IMR-90 (cell line): ENCODE measurements at regions not wholly inside any gene's neighbourhood (a gene's known extent, or its start where the extent isn't known, plus 50 kb on each side); places are given as distances from the start of the nearest gene placed in this dataset.

Source experiments
- ATAC-seq: fragments of 200-7000 bp; cut with Tn5 transposase; 2 replicates; pipeline ENCODE4 v1.9.1; 2020; ENCODE audit warnings: low read depth, mild to moderate bottlenecking, moderate library complexity
- BruUV-seq: library from RNA; stranded (reverse); fragments of 400-500 nt; replicated peaks from 2 replicates; lab custom pipeline; 2021; lab: Mats Ljungman, UMichigan
- CTCF ChIA-PET: fragments of 300-600 bp; formaldehyde crosslinking; extraction: SDS; loops from one replicate; lab custom pipeline; 2021; ENCODE audit warnings: antibody characterized with exemption; lab: Yijun Ruan, JAX
- POLR2A ChIA-PET: fragments of 300-600 bp; sonication (Branson Sonifier 250); formaldehyde crosslinking; loops from one replicate; lab custom pipeline; 2022; ENCODE audit warnings: antibody characterized with exemption; ENCODE audit not compliant: unreplicated experiment; lab: Charles Lee
- DNase-seq: peaks from one replicate; pipeline ENCODE4 v3.0.0; 2013
- H2AFZ ChIP-seq: replicated peaks from 2 replicates; pipeline ENCODE3; 2013; ENCODE audit warnings: low read length, mild to moderate bottlenecking; ENCODE audit not compliant: poor library complexity
- H2AK5ac ChIP-seq: 2 replicates; pipeline ENCODE4 v1.6.1; 2013; ENCODE audit warnings: low read depth, low read length, inconsistent platforms
- H2AK9ac ChIP-seq: replicated peaks from 2 replicates; pipeline ENCODE3; 2013; ENCODE audit warnings: mild to moderate bottlenecking, low read depth, low read length, moderate library complexity; ENCODE audit not compliant: poor library complexity
- H2BK120ac ChIP-seq: 2 replicates; pipeline ENCODE4 v1.6.1; 2013; ENCODE audit warnings: low read depth, low read length, inconsistent platforms
- H2BK15ac ChIP-seq: 3 replicates; pipeline ENCODE4 v1.6.1; 2013; ENCODE audit warnings: low read depth, low read length, inconsistent platforms
- H2BK20ac ChIP-seq: 2 replicates; pipeline ENCODE4 v1.6.1; 2013; ENCODE audit warnings: low read depth, mild to moderate bottlenecking, inconsistent platforms, low read length, moderate library complexity
- H2BK5ac ChIP-seq: 2 replicates; pipeline ENCODE4 v1.6.1; 2013; ENCODE audit warnings: mild to moderate bottlenecking, low read depth, low read length, inconsistent platforms; ENCODE audit not compliant: poor library complexity, severe bottlenecking
- H3K14ac ChIP-seq: replicated peaks from 2 replicates; pipeline ENCODE4 v1.6.1; 2013; ENCODE audit warnings: low read depth, low read length, inconsistent platforms
- H3K18ac ChIP-seq: 2 replicates; pipeline ENCODE4 v1.6.1; 2013; ENCODE audit warnings: low read depth, low read length, control low read depth
- H3K23ac ChIP-seq: 2 replicates; pipeline ENCODE4 v1.6.1; 2013; ENCODE audit warnings: low read depth, low read length, inconsistent platforms
- H3K27ac ChIP-seq: 2 replicates; pipeline ENCODE4 v1.5.1; 2013; ENCODE audit warnings: mild to moderate bottlenecking, control low read depth, low read length; ENCODE audit not compliant: insufficient read depth
- H3K27me3 ChIP-seq: 2 replicates; pipeline ENCODE4 v1.6.1; 2013; ENCODE audit warnings: low read length; ENCODE audit not compliant: control insufficient read depth, insufficient read depth
- H3K36me3 ChIP-seq: 2 replicates; pipeline ENCODE4 v1.6.1; 2013; ENCODE audit warnings: low read length, mixed read lengths; ENCODE audit not compliant: control insufficient read depth, insufficient read depth
- H3K4ac ChIP-seq: 2 replicates; pipeline ENCODE4 v1.6.1; 2013; ENCODE audit warnings: low read depth, low read length, inconsistent platforms
- H3K4me1 ChIP-seq: 2 replicates; pipeline ENCODE4 v1.6.1; 2013; ENCODE audit warnings: low read length, mixed read lengths; ENCODE audit not compliant: control insufficient read depth, insufficient read depth
- H3K4me2 ChIP-seq: 2 replicates; pipeline ENCODE4 v1.6.1; 2013; ENCODE audit warnings: low read depth, mild to moderate bottlenecking, control low read depth, low read length, moderate library complexity
- H3K4me3 ChIP-seq: 2 replicates; pipeline ENCODE4 v1.5.1; 2013; ENCODE audit warnings: low read depth, mild to moderate bottlenecking, control low read depth, low read length, moderate library complexity; ENCODE audit not compliant: insufficient read depth
- H3K56ac ChIP-seq: 2 replicates; pipeline ENCODE4 v1.6.1; 2013; ENCODE audit warnings: low read length, inconsistent platforms; ENCODE audit not compliant: insufficient read depth; ENCODE audit errors: extremely low read depth
- H3K79me1 ChIP-seq, 2 experiments: 2 replicates each; pipeline ENCODE4 v1.6.1; 2013; ENCODE audit warnings: low read length in 2 of 2, inconsistent platforms in 1 of 2, low read depth in 1 of 2
- H3K9ac ChIP-seq: 2 replicates; pipeline ENCODE4 v1.6.1; 2013; ENCODE audit warnings: low read depth, low read length, control low read depth
- H3K9me1 ChIP-seq: 2 replicates; pipeline ENCODE4 v1.6.1; 2013; ENCODE audit warnings: low read length, inconsistent platforms; ENCODE audit not compliant: insufficient read depth
- H3K9me3 ChIP-seq: 2 replicates; pipeline ENCODE4 v1.6.1; 2013; ENCODE audit warnings: low read length; ENCODE audit not compliant: control insufficient read depth, insufficient read depth
- H4K20me1 ChIP-seq: 2 replicates; pipeline ENCODE4 v1.6.1; 2013; ENCODE audit warnings: low read length, inconsistent platforms; ENCODE audit not compliant: insufficient read depth
- H4K5ac ChIP-seq: 2 replicates; pipeline ENCODE4 v1.6.1; 2013; ENCODE audit warnings: mild to moderate bottlenecking, low read depth, low read length, control low read depth
- H4K8ac ChIP-seq, 2 experiments: 2 replicates each; pipeline ENCODE4 v1.6.1; 2013; ENCODE audit warnings: low read depth in 2 of 2, low read length in 2 of 2, control low read depth in 1 of 2, inconsistent platforms in 1 of 2
- H4K91ac ChIP-seq: 2 replicates; pipeline ENCODE4 v1.6.1; 2013; ENCODE audit warnings: low read depth, low read length, inconsistent platforms; ENCODE audit not compliant: insufficient read depth
- BHLHE40 ChIP-seq: fragments of 150-350 bp; IDR thresholded peaks from 2 replicates; pipeline ENCODE4 v1.6.1; 2016; ENCODE audit warnings: mild to moderate bottlenecking, low read depth, low read length
- CEBPB ChIP-seq: IDR thresholded peaks from 2 replicates; pipeline ENCODE4 v1.6.1; 2012; ENCODE audit warnings: low read depth, low read length, improper control_type of control experiment
- CHD1 ChIP-seq: IDR thresholded peaks from 2 replicates; pipeline ENCODE4 v1.6.1; 2012; ENCODE audit warnings: low read depth, low read length, improper control_type of control experiment
- CTCF ChIP-seq: conservative IDR thresholded peaks from 2 replicates; pipeline ENCODE4 v1.5.1; 2012; ENCODE audit warnings: mild to moderate bottlenecking, low read depth, low read length, improper control_type of control experiment
- ELK1 ChIP-seq: fragments of 150-350 bp; IDR thresholded peaks from 2 replicates; pipeline ENCODE4 v1.6.1; 2016; ENCODE audit warnings: low read depth, mild to moderate bottlenecking, low read length, moderate library complexity, borderline replicate concordance
- MXI1 ChIP-seq: IDR thresholded peaks from 2 replicates; pipeline ENCODE4 v1.6.1; 2012; ENCODE audit warnings: low read depth, mild to moderate bottlenecking, low read length, moderate library complexity, borderline replicate concordance
- NFE2L2 ChIP-seq: fragments of 150-350 bp; IDR thresholded peaks from 2 replicates; pipeline ENCODE4 v1.6.1; 2016; ENCODE audit warnings: low read depth, mild to moderate bottlenecking, low read length
- RFX5 ChIP-seq: IDR thresholded peaks from 2 replicates; pipeline ENCODE4 v1.8.0; 2012; ENCODE audit warnings: low read depth, mild to moderate bottlenecking, low read length, moderate library complexity
- SMC3 ChIP-seq: fragments of 150-350 bp; IDR thresholded peaks from 2 replicates; pipeline ENCODE4 v1.6.1; 2016; ENCODE audit warnings: low read depth, mild to moderate bottlenecking, antibody characterized with exemption, low read length, moderate library complexity
- WGBS, 2 experiments: methylation state at CpG; one replicate each; pipeline versions ENCODE4 v1.1.5 to v1.1.7; 2013; ENCODE audit warnings: missing lambda C conversion rate in 2 of 2; ENCODE audit not compliant: insufficient read length in 1 of 2; ENCODE audit errors: extremely low coverage in 2 of 2; 5-methylcytosine and 5-hydroxymethylcytosine counted together
- dilution Hi-C: fragments of 300-500 bp; cut with HindIII; formaldehyde crosslinking; loops from one replicate; pipeline ENCODE4 v1.14.3; 2018; ENCODE audit warnings: low sequenced_read_pairs; ENCODE audit not compliant: unreplicated experiment
- in situ Hi-C: fragments of 300-500 bp; cut with MboI; formaldehyde crosslinking; loops from 3 replicates; pipeline ENCODE4 v1.14.3; 2019; ENCODE audit warnings: low sequenced_read_pairs, inconsistent platforms, mixed read lengths
- intact Hi-C: fragments of 100-400 bp; cut with micrococcal nuclease; formaldehyde crosslinking; loops from 2 replicates; pipeline ENCODE4 v1.10.0; 2022

- CTCF ChIA-PET: interaction anchor here (0.6 to 1.0 kb wide), 2 partner anchors 9 to 49 kb away, joined by 5 read pairs; no protein-coding TSS in a partner anchor
These were observed 115.9 kb upstream of the CACUL1 start for GRCh38 chr10:118870467-118871243.

More at GRCh38 chr10:118870467-118871243, 115.9 kb upstream of the CACUL1 start:
- Histone ChIP-seq H3K56ac (no peak overlapping the region), H3K9me3 (no peaks in the 10 kb centered on the region), H3K9me1 (no peaks in the 10 kb centered on the region), H3K4ac (no peak overlapping the region), H3K4me2 (no peak overlapping the region), H2BK20ac (no peak overlapping the region), H3K27ac (no peak overlapping the region), H2BK5ac (no peak overlapping the region), H2AK9ac (no peak overlapping the region), H3K9ac (no peak overlapping the region), H3K14ac (no peak overlapping the region), H2AFZ (no peak overlapping the region), H3K18ac (no peak overlapping the region), H3K4me3 (no peak overlapping the region), H3K27me3 (peaks cover 8% of the 10 kb centered on the region), H4K91ac (no peak overlapping the region), H2BK120ac (no peak overlapping the region), H2AK5ac (no peak overlapping the region), H4K20me1 (no peaks in the 10 kb centered on the region; the same call in 1 of the 2 replicates), H3K23ac (no peak overlapping the region), H4K5ac (no peak overlapping the region), H3K4me1 (0 out of 2 replicates have a peak, but pooled peaks cover 7% of the 10 kb centered on the region), H3K36me3 (no peaks in the 10 kb centered on the region), H2BK15ac (no peak overlapping the region), H4K8ac (no peak overlapping the region), H3K79me1 (no peaks in the 10 kb centered on the region)
- no peak for TF ChIP-seq BHLHE40
- no peak for TF ChIP-seq CHD1
- TF ChIP-seq RFX5: no peak
- TF ChIP-seq CTCF: no peak
- no peak for TF ChIP-seq CEBPB
- no peak for TF ChIP-seq MXI1
- TF ChIP-seq SMC3: no peak
- no peak for TF ChIP-seq ELK1
- no peak for TF ChIP-seq NFE2L2
- intact Hi-C loops (no loop called here), dilution Hi-C loops (no loop called here), in situ Hi-C loops (no loop called here)
- WGBS, 2 experiments: no CpG with 5 or more reads among the region's 4 CpGs
- POLR2A ChIA-PET: no interaction called here
- DNase-seq: peak; percentile 39
- peak; percentile 83 for ATAC-seq
- no TSS peak for BruUV-seq
